ENCODE measurements at regions not wholly inside any gene's neighbourhood (a gene's known extent, or its start where the extent isn't known, plus 50 kb on each side); places are given as distances from the start of the nearest gene placed in this dataset.

DNA sequence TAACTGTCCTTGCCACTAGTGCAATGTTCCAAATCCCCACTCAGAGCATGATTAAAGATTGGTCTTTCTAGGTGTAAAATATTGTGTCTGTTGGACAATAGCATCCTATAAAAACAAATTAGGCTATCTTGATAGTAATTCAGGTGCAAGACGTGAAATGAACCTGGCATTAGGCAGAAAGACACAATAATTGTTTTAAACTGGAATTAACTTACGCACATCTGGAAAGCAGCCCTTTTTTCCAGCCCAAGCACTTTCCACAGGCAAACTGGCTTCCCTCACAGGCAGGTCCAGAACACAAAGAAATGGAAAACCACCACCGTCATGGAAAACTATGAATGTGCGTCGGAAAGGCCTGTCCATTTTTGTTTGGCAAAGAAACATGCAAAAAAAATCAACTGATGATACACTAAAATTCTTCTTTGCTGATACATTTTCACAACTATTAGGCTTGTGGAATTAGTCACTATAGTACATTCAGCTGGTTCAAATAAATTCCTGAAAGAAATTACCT, 474.7 kb upstream of the IL12A start:
- Histone ChIP-seq H3K4me1 (ENCODE audit: control insufficient read depth, extremely low read depth, insufficient read depth, low read length) (no peaks in the 10 kb centered on the region), H3K36me3 (ENCODE audit: control insufficient read depth in 2 of 2, extremely low read depth in 1 of 2, insufficient read depth in 2 of 2, low read length in 2 of 2) (no peaks in the 10 kb centered on the region), H3K27ac (ENCODE audit: control insufficient read depth, insufficient read depth, low read length) (no peak overlapping the region), H3K27me3 (ENCODE audit: control insufficient read depth, extremely low read depth, insufficient read depth, low read length) (peaks cover 3% of the 10 kb centered on the region), H3K79me2 (ENCODE audit: control insufficient read depth, insufficient read depth, low read length) (no peaks in the 10 kb centered on the region), H3K9me1 (ENCODE audit: control insufficient read depth, extremely low read depth, insufficient read depth, low read length) (no peaks in the 10 kb centered on the region), H2AFZ (ENCODE audit: control insufficient read depth, low read length) (no peak overlapping the region), H4K20me1 (ENCODE audit: control insufficient read depth, extremely low read depth, insufficient read depth, low read length) (no peaks in the 10 kb centered on the region), H3K9ac (ENCODE audit: control insufficient read depth, extremely low read depth, insufficient read depth, low read length) (no peak overlapping the region), H3K9me3 (ENCODE audit: control insufficient read depth, low read depth, low read length) (no peaks in the 10 kb centered on the region), H3K4me3 (ENCODE audit: control insufficient read depth in 2 of 3, extremely low read depth in 1 of 3, insufficient read depth in 2 of 3, low read depth in 1 of 3, low read length in 3 of 3) (no peak overlapping the region), H3K4me2 (ENCODE audit: control insufficient read depth, extremely low read depth, insufficient read depth, low read depth, low read length) (no peak overlapping the region)
- no peak for TF ChIP-seq EZH2 (IDR thresholded peaks at IDR 0.05; ENCODE audit: low read length)
- TF ChIP-seq, protein P1, sequence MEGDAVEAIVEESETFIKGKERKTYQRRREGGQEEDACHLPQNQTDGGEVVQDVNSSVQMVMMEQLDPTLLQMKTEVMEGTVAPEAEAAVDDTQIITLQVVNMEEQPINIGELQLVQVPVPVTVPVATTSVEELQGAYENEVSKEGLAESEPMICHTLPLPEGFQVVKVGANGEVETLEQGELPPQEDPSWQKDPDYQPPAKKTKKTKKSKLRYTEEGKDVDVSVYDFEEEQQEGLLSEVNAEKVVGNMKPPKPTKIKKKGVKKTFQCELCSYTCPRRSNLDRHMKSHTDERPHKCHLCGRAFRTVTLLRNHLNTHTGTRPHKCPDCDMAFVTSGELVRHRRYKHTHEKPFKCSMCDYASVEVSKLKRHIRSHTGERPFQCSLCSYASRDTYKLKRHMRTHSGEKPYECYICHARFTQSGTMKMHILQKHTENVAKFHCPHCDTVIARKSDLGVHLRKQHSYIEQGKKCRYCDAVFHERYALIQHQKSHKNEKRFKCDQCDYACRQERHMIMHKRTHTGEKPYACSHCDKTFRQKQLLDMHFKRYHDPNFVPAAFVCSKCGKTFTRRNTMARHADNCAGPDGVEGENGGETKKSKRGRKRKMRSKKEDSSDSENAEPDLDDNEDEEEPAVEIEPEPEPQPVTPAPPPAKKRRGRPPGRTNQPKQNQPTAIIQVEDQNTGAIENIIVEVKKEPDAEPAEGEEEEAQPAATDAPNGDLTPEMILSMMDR (optimal IDR thresholded peaks at IDR 0.05 in 1 of 3, IDR thresholded peaks at IDR 0.05 in 1 of 3, conservative IDR thresholded peaks at IDR 0.05 in 1 of 3; ENCODE audit: extremely low read depth in 1 of 3, insufficient read depth in 2 of 3, low read length in 3 of 3), result no peak
- dilution Hi-C loops (cut with MboI; ENCODE audit: extremely low pct_ligation_motif_present, low sequenced_read_pairs), result no loop called here
- FAIRE-seq (no peak), DNase-seq (ENCODE audit: low read depth, low spot score) (no peak)

DNA sequence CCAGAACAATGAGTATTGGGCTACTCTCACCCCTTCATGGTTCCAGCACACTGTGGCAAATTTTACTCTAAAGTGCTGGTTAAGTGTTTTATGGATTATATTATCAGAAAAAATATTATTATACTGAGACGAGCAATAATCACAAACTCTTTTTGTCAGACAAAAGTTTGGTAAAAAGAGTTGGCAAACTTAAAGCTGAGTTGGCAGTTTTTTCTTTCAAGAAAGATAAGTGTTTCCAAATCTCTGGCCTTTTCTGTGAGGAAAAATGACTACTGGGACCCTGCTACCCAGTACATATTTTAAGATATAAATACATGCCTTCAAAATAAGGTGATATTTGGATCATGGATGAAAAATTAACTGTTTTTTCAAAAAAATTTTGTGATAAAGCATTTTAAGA, 471.5 kb upstream of the IL12A start:
- Histone ChIP-seq H3K4me2 (ENCODE audit: control insufficient read depth, extremely low read depth, insufficient read depth, low read depth, low read length) (no peak overlapping the region), H3K79me2 (ENCODE audit: control insufficient read depth, insufficient read depth, low read length) (no peaks in the 10 kb centered on the region), H3K4me3 (ENCODE audit: control insufficient read depth in 2 of 3, extremely low read depth in 1 of 3, insufficient read depth in 2 of 3, low read depth in 1 of 3, low read length in 3 of 3) (no peak overlapping the region), H4K20me1 (ENCODE audit: control insufficient read depth, extremely low read depth, insufficient read depth, low read length) (no peaks in the 10 kb centered on the region), H3K27me3 (ENCODE audit: control insufficient read depth, extremely low read depth, insufficient read depth, low read length) (peaks cover 3% of the 10 kb centered on the region), H3K9me3 (ENCODE audit: control insufficient read depth, low read depth, low read length) (no peaks in the 10 kb centered on the region), H3K36me3 (ENCODE audit: control insufficient read depth in 2 of 2, extremely low read depth in 1 of 2, insufficient read depth in 2 of 2, low read length in 2 of 2) (no peaks in the 10 kb centered on the region), H3K4me1 (ENCODE audit: control insufficient read depth, extremely low read depth, insufficient read depth, low read length) (no peaks in the 10 kb centered on the region), H2AFZ (ENCODE audit: control insufficient read depth, low read length) (no peak overlapping the region), H3K9ac (ENCODE audit: control insufficient read depth, extremely low read depth, insufficient read depth, low read length) (no peak overlapping the region), H3K27ac (ENCODE audit: control insufficient read depth, insufficient read depth, low read length) (no peak overlapping the region), H3K9me1 (ENCODE audit: control insufficient read depth, extremely low read depth, insufficient read depth, low read length) (no peaks in the 10 kb centered on the region)
- dilution Hi-C loops (cut with MboI; ENCODE audit: extremely low pct_ligation_motif_present, low sequenced_read_pairs), result no loop called here
- TF ChIP-seq, protein P1 (optimal IDR thresholded peaks at IDR 0.05 in 1 of 3, IDR thresholded peaks at IDR 0.05 in 1 of 3, conservative IDR thresholded peaks at IDR 0.05 in 1 of 3; ENCODE audit: extremely low read depth in 1 of 3, insufficient read depth in 2 of 3, low read length in 3 of 3), result no peak
- TF ChIP-seq EZH2 (IDR thresholded peaks at IDR 0.05; ENCODE audit: low read length), result no peak
- FAIRE-seq (no peak), DNase-seq (ENCODE audit: low read depth, low spot score) (no peak)
